CD4-positive, alpha-beta T cell (primary cell): ENCODE measurements at regions not wholly inside any gene's neighbourhood (a gene's known extent, or its start where the extent isn't known, plus 50 kb on each side); places are given as distances from the start of the nearest gene placed in this dataset.

Source experiments
- ATAC-seq: fragments of 200-7000 bp; cut with Tn5 transposase; one replicate; pipeline ENCODE4 v1.10.0; 2022; ENCODE audit warnings: mild to moderate bottlenecking; ENCODE audit not compliant: poor library complexity
- CTCF ChIA-PET: fragments of 350-600 bp; sonication (Branson Sonifier 250); formaldehyde crosslinking; loops from one replicate; lab custom pipeline; 2021; ENCODE audit warnings: antibody characterized with exemption, inconsistent platforms; lab: Charles Lee
- POLR2A ChIA-PET: fragments of 350-600 bp; sonication (Branson Sonifier 250); formaldehyde crosslinking; loops from one replicate; lab custom pipeline; 2021; ENCODE audit warnings: antibody characterized with exemption, inconsistent platforms; lab: Charles Lee
- DNase-seq, 14 experiments: peaks; one replicate each; pipeline ENCODE4 v3.0.0-alpha.2; 2013 to 2020; ENCODE audit warnings: mixed read lengths in 2 of 14
- H3K27ac ChIP-seq, 2 donors: one replicate each; pipeline versions ENCODE4 v1.5.1 to v1.7.0; 2013; ENCODE audit warnings: low read length in 2 of 2, low read depth in 1 of 2, mild to moderate bottlenecking in 1 of 2
- H3K27me3 ChIP-seq, 2 experiments: 1 replicate in 1 of 2; 2 replicates in 1 of 2; pipeline versions ENCODE4 v1.6.1 to v1.7.0; 2013; ENCODE audit warnings: low read length in 2 of 2, control low read depth in 1 of 2, mild to moderate bottlenecking in 1 of 2, moderate library complexity in 1 of 2; ENCODE audit not compliant: insufficient read depth in 2 of 2, control insufficient read depth in 1 of 2
- H3K36me3 ChIP-seq: one replicate; pipeline ENCODE4 v1.6.1; 2013; ENCODE audit warnings: low read length, control low read depth; ENCODE audit not compliant: insufficient read depth
- H3K4me1 ChIP-seq: one replicate; pipeline ENCODE4 v1.6.1; 2013; ENCODE audit warnings: low read length, control low read depth; ENCODE audit not compliant: insufficient read depth
- H3K4me3 ChIP-seq: one replicate; pipeline ENCODE4 v1.5.1; 2013; ENCODE audit warnings: mild to moderate bottlenecking, low read length, moderate library complexity
- H3K9me3 ChIP-seq, 2 experiments: 1 replicate in 1 of 2; 2 replicates in 1 of 2; pipeline versions ENCODE4 v1.6.1 to v1.7.0; 2013; ENCODE audit warnings: low read length in 2 of 2, mild to moderate bottlenecking in 2 of 2, control low read depth in 1 of 2, moderate library complexity in 1 of 2; ENCODE audit not compliant: control insufficient read depth in 1 of 2, insufficient read depth in 1 of 2
- H3K27ac Mint-ChIP-seq: one replicate; pipeline ENCODE4 v1.8.0; 2020; ENCODE audit warnings: mixed read lengths
- H3K27me3 Mint-ChIP-seq: one replicate; pipeline ENCODE4 v1.8.0; 2021; ENCODE audit warnings: mixed read lengths
- H3K36me3 Mint-ChIP-seq: one replicate; pipeline ENCODE4 v1.8.0; 2021; ENCODE audit warnings: low read depth, mixed read lengths
- H3K4me1 Mint-ChIP-seq: one replicate; pipeline ENCODE4 v1.8.0; 2021; ENCODE audit warnings: low read depth, mixed read lengths
- H3K4me3 Mint-ChIP-seq: one replicate; pipeline ENCODE4 v1.8.0; 2020; ENCODE audit warnings: mild to moderate bottlenecking, mixed read lengths
- H3K9me3 Mint-ChIP-seq: one replicate; pipeline ENCODE4 v1.8.0; 2020; ENCODE audit warnings: mixed read lengths
- CTCF ChIP-seq: fragments of 200-600 bp; IDR thresholded peaks from one replicate; pipeline ENCODE4 v1.8.0; 2022; ENCODE audit warnings: antibody characterized with exemption, mild to moderate bottlenecking
- intact Hi-C, 2 experiments: fragments of 100-400 bp; cut with DNase I in 1 of 2; cut with micrococcal nuclease in 1 of 2; formaldehyde crosslinking; loops; one replicate each; pipeline versions ENCODE4 v1.15.1 to v1.9.0; 2023 to 2025; cut with DNase I, micrococcal nuclease

- Histone ChIP-seq H3K27me3 (no peaks in the 10 kb centered on the region), H3K27ac (no peak overlapping the region), H3K9me3 (no peaks in the 10 kb centered on the region), H3K4me3 (no peak overlapping the region), H3K4me1 (no peaks in the 10 kb centered on the region), H3K36me3 (no peaks in the 10 kb centered on the region)
- no peak for DNase-seq
- no peak for TF ChIP-seq CTCF
- H3K4me3 Mint-ChIP-seq, result no peak overlapping the region
- H3K27ac Mint-ChIP-seq, result no peak overlapping the region
- H3K4me1 Mint-ChIP-seq, result no peaks in the 10 kb centered on the region
- ATAC-seq, result no peak
- no peaks in the 10 kb centered on the region for H3K36me3 Mint-ChIP-seq
- ChIA-PET POLR2A (no interaction called here), CTCF (no interaction called here)
- H3K9me3 Mint-ChIP-seq, result no peaks in the 10 kb centered on the region
- peaks cover 4% of the 10 kb centered on the region for H3K27me3 Mint-ChIP-seq
- intact Hi-C loops, result no loop called here
Measured at GRCh38 chr3:5332270-5332956, 144.9 kb downstream of the EDEM1 start.

- Histone ChIP-seq H3K27me3 (no peaks in the 10 kb centered on the region), H3K4me3 (no peak overlapping the region), H3K36me3 (no peaks in the 10 kb centered on the region), H3K27ac (no peak overlapping the region), H3K4me1 (no peaks in the 10 kb centered on the region), H3K9me3 (no peaks in the 10 kb centered on the region)
- H3K4me3 Mint-ChIP-seq, result no peak overlapping the region
- ATAC-seq (no peak), DNase-seq (no peak)
- CTCF ChIA-PET, result no interaction called here
- H3K27ac Mint-ChIP-seq, result no peak overlapping the region
- no peak for TF ChIP-seq CTCF
- intact Hi-C loops, result no loop called here
- H3K36me3 Mint-ChIP-seq, result no peaks in the 10 kb centered on the region
- POLR2A ChIA-PET, result no interaction called here
- H3K4me1 Mint-ChIP-seq, result no peaks in the 10 kb centered on the region
- H3K27me3 Mint-ChIP-seq, result no peaks in the 10 kb centered on the region
- H3K9me3 Mint-ChIP-seq, result no peaks in the 10 kb centered on the region
Measured at GRCh38 chr3:5339967-5340535, 152.5 kb downstream of the EDEM1 start.

- no peak for TF ChIP-seq CTCF
- Mint-ChIP-seq H3K4me1 (no peaks in the 10 kb centered on the region), H3K36me3 (no peaks in the 10 kb centered on the region), H3K4me3 (no peak overlapping the region), H3K9me3 (no peaks in the 10 kb centered on the region), H3K27me3 (no peaks in the 10 kb centered on the region), H3K27ac (no peak overlapping the region)
- H3K27ac ChIP-seq, result no peak overlapping the region
- H3K27me3 ChIP-seq, result no peaks in the 10 kb centered on the region
- H3K36me3 ChIP-seq, result no peaks in the 10 kb centered on the region
- H3K4me3 ChIP-seq, result no peak overlapping the region
- H3K9me3 ChIP-seq, result no peaks in the 10 kb centered on the region
- DNase-seq (no peak), ATAC-seq (no peak)
- POLR2A ChIA-PET, result no interaction called here
- CTCF ChIA-PET, result no interaction called here
- intact Hi-C loops, result no loop called here
- no peaks in the 10 kb centered on the region for H3K4me1 ChIP-seq
Measured at GRCh38 chr3:5341610-5342009, 154.1 kb downstream of the EDEM1 start.
